Heart right ventricle (tissue), 16 donors: ENCODE measurements at regions not wholly inside any gene's neighbourhood (a gene's known extent, or its start where the extent isn't known, plus 50 kb on each side); places are given as distances from the start of the nearest gene placed in this dataset.

Source experiments
- ATAC-seq, 8 donors: fragments of 200-7000 bp; cut with Tn5 transposase; one replicate each; pipeline ENCODE4 v1.9.1; 2020; ENCODE audit warnings: mild to moderate bottlenecking in 8 of 8, moderate library complexity in 8 of 8, moderate number of reproducible peaks in 1 of 8
- DNase-seq, 2 donors: peaks; one replicate each; pipeline ENCODE4 v3.0.0-alpha.2; 2020
- H3K27ac ChIP-seq, 10 donors: fragments of 200-600 bp; sonication (generic) in 2 of 10; one replicate each; pipeline versions ENCODE4 v1.5.0 to v1.8.0; 2020 to 2022; ENCODE audit warnings: mild to moderate bottlenecking in 3 of 10
- H3K27me3 ChIP-seq, 7 donors: fragments of 200-600 bp; one replicate each; pipeline ENCODE4 v1.8.0; 2021 to 2022; ENCODE audit warnings: mild to moderate bottlenecking in 2 of 7
- H3K36me3 ChIP-seq, 9 donors: fragments of 200-600 bp; sonication (generic) in 1 of 9; one replicate each; pipeline versions ENCODE4 v1.5.0 to v1.8.0; 2020 to 2022; ENCODE audit warnings: mild to moderate bottlenecking in 2 of 9
- H3K4me1 ChIP-seq, 9 donors: fragments of 200-600 bp; sonication (generic) in 1 of 9; one replicate each; pipeline versions ENCODE4 v1.5.0 to v1.8.0; 2020 to 2022; ENCODE audit warnings: mild to moderate bottlenecking in 4 of 9
- H3K4me3 ChIP-seq, 10 donors: fragments of 200-600 bp; sonication (generic) in 2 of 10; one replicate each; pipeline versions ENCODE4 v1.5.0 to v1.8.0; 2020 to 2022; ENCODE audit warnings: mild to moderate bottlenecking in 7 of 10, moderate library complexity in 2 of 10
- H3K9me3 ChIP-seq, 11 donors: fragments of 200-600 bp in 10 of 11; sonication (generic) in 2 of 11; one replicate each; pipeline versions ENCODE4 v1.5.0 to v1.8.0; 2013 to 2022; ENCODE audit warnings: mild to moderate bottlenecking in 2 of 11, control low read depth in 1 of 11, moderate library complexity in 1 of 11
- CTCF ChIP-seq, 9 donors: fragments of 200-600 bp; sonication (generic) in 2 of 9; IDR thresholded peaks; one replicate each; pipeline versions ENCODE4 v1.5.0 to v1.8.0; 2021 to 2022; ENCODE audit warnings: antibody characterized with exemption in 9 of 9, mild to moderate bottlenecking in 5 of 9, moderate library complexity in 1 of 9
- WGBS, 2 donors: extraction: QIAGEN DNeasy Blood & Tissue Kit; methylation state at CpG; one replicate each; pipeline ENCODE4 v1.1.7; 2013; ENCODE audit warnings: inconsistent platforms in 1 of 2; 5-methylcytosine and 5-hydroxymethylcytosine counted together
- intact Hi-C, 10 donors: fragments of 100-400 bp; cut with DNase I; formaldehyde crosslinking; loops; one replicate each; pipeline versions ENCODE4 v1.11.1 to v1.14.2; 2022
- donor health status: Arrhythmogenic right ventricular cardiomyopathy.
- donor health status: ischemic (EF 13 %, LVEDD 7.1; RV severe dilation, severe dysfunction).
- donor health status: healthy with polysubstance abuse.
- donor health status: DM: no; HTN: yes; CAD: no.
- donor health status: DM: no; HTN: no; CAD: no.
- donor health status: ischemic (EF 25% LVEDD 6.9; RV normal size, moderate dysfunction).
- donor health status: ischemic (EF 25% LVEDD 5.7; RV mildly dilated, moderate dysfunction).
- donor health status: healthy.
- donor health status: DM: yes; HTN: yes; CAD: no.
- donor health status: Ischemic cardiomyopathy.
- donor health status: ischemic (EF 35%, LVEDD 5.7; RV mildly dilated, moderate dysfunction).
- donor health status: nonischemic (EF 11% LVEDD 7.7; RV severe dilation, severe dysfunction).
- donor health status: DM: yes; HTN: yes; CAD: no.
- donor health status: PGD.
- donor health status: ischemic (EF 29% LVEDD 5.4; RV normal size, mild dysfunction).
- donor health status: nonischemic (EF 23%, LVEDD 6.1; RV moderate dilation, normal function).

GRCh38 chr4:18559492-18559891, 537.9 kb upstream of the LCORL start:
- H3K4me3 ChIP-seq = no peak overlapping the region
- intact Hi-C loops = no loop called here
- no peaks in the 10 kb centered on the region for H3K36me3 ChIP-seq
- no peak for ATAC-seq
- no peaks in the 10 kb centered on the region for H3K4me1 ChIP-seq
- 87 to 89% methylated on average over 3 of the region's 3 CpGs for WGBS, 2 donors
- H3K27ac ChIP-seq = no peak overlapping the region
- H3K9me3 ChIP-seq = peaks cover 0 to 29% (median 5%) of the 10 kb centered on the region in 11 donors
- TF ChIP-seq CTCF (IDR thresholded peaks at IDR 0.05) = no peak
- DNase-seq = no peak
- no peaks in the 10 kb centered on the region for H3K27me3 ChIP-seq

GRCh38 chr4:18556402-18556801, 534.8 kb upstream of the LCORL start:
- intact Hi-C loops = no loop called here
- 88 to 89% methylated on average over 1 of the region's 1 CpG for WGBS, 2 donors
- Histone ChIP-seq H3K27ac (no peak overlapping the region), H3K9me3 (peaks cover 0 to 8% (median 0%) of the 10 kb centered on the region in 11 donors), H3K4me3 (no peak overlapping the region), H3K4me1 (no peaks in the 10 kb centered on the region), H3K27me3 (no peaks in the 10 kb centered on the region), H3K36me3 (no peaks in the 10 kb centered on the region)
- no peak for TF ChIP-seq CTCF (IDR thresholded peaks at IDR 0.05)
- ATAC-seq (no peak), DNase-seq (no peak)

- intact Hi-C loops = no loop called here
- Histone ChIP-seq H3K9me3 (no peaks in the 10 kb centered on the region), H3K36me3 (no peaks in the 10 kb centered on the region), H3K4me3 (no peak overlapping the region), H3K27ac (no peak overlapping the region), H3K27me3 (no peaks in the 10 kb centered on the region), H3K4me1 (no peaks in the 10 kb centered on the region)
- no peak for TF ChIP-seq CTCF (IDR thresholded peaks at IDR 0.05)
- 54% methylated on average over 6 of the region's 6 CpGs for WGBS, 2 donors
- ATAC-seq = no peak
- no peak for DNase-seq
These were observed 518.8 kb upstream of the LCORL start for GRCh38 chr4:18540349-18540748.

GRCh38 chr4:18538121-18538520, 516.6 kb upstream of the LCORL start:
- Histone ChIP-seq H3K4me1 (no peaks in the 10 kb centered on the region), H3K9me3 (peaks cover 0 to 7% (median 0%) of the 10 kb centered on the region in 11 donors), H3K4me3 (no peak overlapping the region), H3K36me3 (no peaks in the 10 kb centered on the region), H3K27me3 (no peaks in the 10 kb centered on the region), H3K27ac (no peak overlapping the region)
- intact Hi-C loops = no loop called here
- TF ChIP-seq CTCF (IDR thresholded peaks at IDR 0.05) = no peak
- WGBS, 2 donors = 46 to 62% methylated on average over 2 of the region's 2 CpGs
- ATAC-seq (no peak), DNase-seq (no peak)

- H3K4me1 ChIP-seq = no peaks in the 10 kb centered on the region
- DNase-seq = no peak
- no peaks in the 10 kb centered on the region for H3K36me3 ChIP-seq
- no peak for TF ChIP-seq CTCF (IDR thresholded peaks at IDR 0.05)
- ATAC-seq = no peak
- intact Hi-C loops = no loop called here
- H3K27me3 ChIP-seq = no peaks in the 10 kb centered on the region
- 51 to 66% methylated on average over 2 of the region's 2 CpGs for WGBS, 2 donors
- no peak overlapping the region for H3K27ac ChIP-seq
- H3K4me3 ChIP-seq = no peak overlapping the region
- peaks cover 0 to 7% (median 0%) of the 10 kb centered on the region in 11 donors for H3K9me3 ChIP-seq
These were observed 514.9 kb upstream of the LCORL start for GRCh38 chr4:18536428-18536827.
